SK-N-SH treated with all-trans-retinoic acid at 6 μM for 48 hours (cell line): ENCODE measurements at regions not wholly inside any gene's neighbourhood (a gene's known extent, or its start where the extent isn't known, plus 50 kb on each side); places are given as distances from the start of the nearest gene placed in this dataset.

Experiments used
- ARNTL ChIP-seq: fragments of 450-650 bp; formaldehyde crosslinking; IDR thresholded peaks from 2 replicates; pipeline ENCODE4 v1.5.0; 2020; ENCODE audit warnings: low read depth, mild to moderate bottlenecking, moderate library complexity, borderline replicate concordance
- BACH2 ChIP-seq: fragments of 250-450 bp; sonication (Bioruptor Pico); IDR thresholded peaks from 2 replicates; pipeline ENCODE4 v1.9.0; 2021; ENCODE audit warnings: mild to moderate bottlenecking, borderline replicate concordance
- CSDC2 ChIP-seq: fragments of 250-450 bp; sonication (Bioruptor Pico); IDR thresholded peaks from 2 replicates; pipeline ENCODE4 v1.5.0; 2020; ENCODE audit warnings: mild to moderate bottlenecking, moderate library complexity
- CSRNP3 ChIP-seq: fragments of 250-450 bp; sonication (Bioruptor Pico); IDR thresholded peaks from 2 replicates; pipeline ENCODE4 v1.5.1; 2021; ENCODE audit warnings: mild to moderate bottlenecking, moderate library complexity
- PATZ1 ChIP-seq: fragments of 250-450 bp; sonication (Bioruptor Pico); IDR thresholded peaks from 2 replicates; pipeline ENCODE4 v1.8.0; 2020; ENCODE audit warnings: mild to moderate bottlenecking, moderate library complexity, borderline replicate concordance
- RARB ChIP-seq: fragments of 250-450 bp; sonication (Bioruptor Pico); IDR thresholded peaks from 2 replicates; pipeline ENCODE4 v1.8.0; 2021; ENCODE audit warnings: mild to moderate bottlenecking, moderate library complexity
- SNAI2 ChIP-seq: fragments of 250-450 bp; sonication (Bioruptor Pico); IDR thresholded peaks from 2 replicates; pipeline ENCODE4 v1.5.0; 2020; ENCODE audit warnings: mild to moderate bottlenecking, moderate library complexity
- ZC3H10 ChIP-seq: fragments of 250-450 bp; sonication (Bioruptor Pico); IDR thresholded peaks from 2 replicates; pipeline ENCODE4 v1.5.1; 2021; ENCODE audit warnings: mild to moderate bottlenecking, moderate library complexity
- ZFP3 ChIP-seq: fragments of 250-450 bp; sonication (Bioruptor Pico); IDR thresholded peaks from 2 replicates; pipeline ENCODE4 v1.5.0; 2020; ENCODE audit warnings: mild to moderate bottlenecking, moderate library complexity
- ZFP30 ChIP-seq: fragments of 450-650 bp; formaldehyde crosslinking; IDR thresholded peaks from 2 replicates; pipeline ENCODE4 v1.5.0; 2022; ENCODE audit warnings: mild to moderate bottlenecking, moderate library complexity
- ZNF565 ChIP-seq: fragments of 450-650 bp; formaldehyde crosslinking; conservative IDR thresholded peaks from 2 replicates; pipeline ENCODE4 v1.5.0; 2020; ENCODE audit warnings: low read depth, mild to moderate bottlenecking, moderate library complexity

- no peak for TF ChIP-seq ZFP3 (CRISPR knock-in tag)
- no peak for TF ChIP-seq ARNTL
- TF ChIP-seq ZNF565 (CRISPR knock-in tag): no peak
- no peak for TF ChIP-seq ZFP30 (CRISPR knock-in tag)
- TF ChIP-seq CSDC2 (CRISPR knock-in tag): no peak
- no peak for TF ChIP-seq PATZ1 (CRISPR knock-in tag)
- TF ChIP-seq SNAI2 (CRISPR knock-in tag): no peak
- no peak for TF ChIP-seq BACH2 (CRISPR knock-in tag)
- TF ChIP-seq RARB (CRISPR knock-in tag): no peak
- TF ChIP-seq ZC3H10 (CRISPR knock-in tag): no peak
- no peak for TF ChIP-seq CSRNP3 (CRISPR knock-in tag)
These were observed 940.7 kb upstream of the KLHL29 start for GRCh38 chr2:22444281-22444680.
